GM13976 (cell line): ENCODE measurements at regions not wholly inside any gene's neighbourhood (a gene's known extent, or its start where the extent isn't known, plus 50 kb on each side); places are given as distances from the start of the nearest gene placed in this dataset.
A peak's percentile ranks its signal among the peaks of the same experiment; 100 is the strongest.

Experiments
- DNase-seq: peaks from one replicate; pipeline ENCODE4 v3.0.0; 2012; ENCODE audit warnings: low spot score
- CTCF ChIP-seq: IDR thresholded peaks from 2 replicates; pipeline ENCODE4 v1.5.1; 2012; ENCODE audit warnings: borderline replicate concordance, mild to moderate bottlenecking; ENCODE audit not compliant: insufficient read depth; ENCODE audit errors: extremely low read depth, missing control alignments, control extremely low read depth
- in situ Hi-C: fragments of 300-500 bp; cut with MboI; formaldehyde crosslinking; loops from one replicate; pipeline ENCODE4 v1.12.0; 2022; ENCODE audit warnings: low sequenced_read_pairs, mixed read lengths, inconsistent platforms; ENCODE audit not compliant: unreplicated experiment

- no peak for DNase-seq
- in situ Hi-C loops = no loop called here
- TF ChIP-seq CTCF = no peak
Measured at GRCh38 chr3:24818055-24818454, 323.4 kb upstream of the THRB start.

- in situ Hi-C loops = no loop called here
- no peak for TF ChIP-seq CTCF
- no peak for DNase-seq
Measured at GRCh38 chr3:24828011-24828410, 333.4 kb upstream of the THRB start.

DNA sequence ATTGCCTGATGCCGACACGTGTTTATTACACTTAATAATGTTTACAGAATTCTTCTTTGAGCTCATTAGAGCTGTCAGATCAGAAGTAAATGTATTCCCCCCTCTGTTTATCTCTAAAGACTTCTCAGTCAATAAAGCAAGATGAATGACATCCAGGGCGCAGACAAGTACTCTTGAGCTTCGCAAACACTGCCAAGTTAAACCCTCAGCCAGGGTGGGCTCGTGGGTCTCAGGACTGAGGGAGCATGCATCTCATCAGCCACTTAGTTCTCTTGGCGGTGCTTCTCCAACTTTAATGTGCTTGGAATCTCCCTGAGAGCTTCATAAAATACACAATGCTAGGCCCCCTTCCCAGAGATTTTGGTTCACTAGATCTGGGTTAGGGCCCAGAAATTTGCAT, 333.9 kb upstream of the THRB start:
- DNase-seq = no peak
- in situ Hi-C loops = no loop called here
- TF ChIP-seq CTCF = no peak

DNA sequence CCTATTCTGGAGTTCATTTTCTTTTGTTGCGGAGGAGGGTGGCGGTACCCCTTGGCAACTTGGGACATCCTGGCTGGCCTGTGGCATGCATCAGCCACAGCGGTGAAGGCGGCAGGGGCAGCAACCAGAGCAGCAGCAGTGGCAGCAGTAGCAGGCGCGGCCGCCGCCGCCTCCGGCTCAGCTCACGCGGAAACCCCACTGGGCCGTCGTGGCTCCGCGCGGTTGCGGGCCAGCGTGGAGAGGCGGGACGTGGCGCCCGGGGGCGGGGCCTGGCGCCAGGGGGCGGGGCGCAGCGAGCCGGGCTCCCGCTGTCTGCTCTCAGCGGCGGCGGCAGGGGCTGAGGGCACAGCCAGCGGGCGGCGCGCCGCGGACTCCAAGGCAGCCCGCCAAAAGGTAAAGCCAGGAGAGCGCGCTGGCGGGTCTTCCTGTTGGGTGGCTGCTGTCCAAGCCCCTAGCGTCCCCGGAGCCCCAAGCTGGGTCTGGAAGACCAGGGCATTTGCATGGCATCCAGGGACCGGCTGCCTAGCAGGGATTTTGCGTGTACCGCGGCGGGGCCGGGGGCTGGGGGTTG, 334.4 kb upstream of the THRB start:
- peak; percentile 19 for DNase-seq
- in situ Hi-C loops = no loop called here
- no peak for TF ChIP-seq CTCF

GRCh38 chr3:24829629-24830229, 335.1 kb upstream of the THRB start:
- no peak for DNase-seq
- in situ Hi-C loops = no loop called here

More at GRCh38 chr3:24829629-24830229, 335.1 kb upstream of the THRB start:
- TF ChIP-seq CTCF = no peak
